GM12892 (cell line): ENCODE measurements at regions not wholly inside any gene's neighbourhood (a gene's known extent, or its start where the extent isn't known, plus 50 kb on each side); places are given as distances from the start of the nearest gene placed in this dataset.
"Not testable (repeated sequence)": the region's sequence is repeated elsewhere in the genome, so short reads cannot be mapped to it uniquely, and the experiment has no call there.

Source experiments
- POLR2A ChIP-seq: IDR thresholded peaks from 2 replicates; pipeline ENCODE4 v1.6.1; 2011; ENCODE audit warnings: low read depth, low read length, control low read depth
- TAF1 ChIP-seq: IDR thresholded peaks from 2 replicates; pipeline ENCODE4 v1.6.1; 2011; ENCODE audit warnings: low read depth, mild to moderate bottlenecking, control low read depth, low read length, borderline replicate concordance

DNA sequence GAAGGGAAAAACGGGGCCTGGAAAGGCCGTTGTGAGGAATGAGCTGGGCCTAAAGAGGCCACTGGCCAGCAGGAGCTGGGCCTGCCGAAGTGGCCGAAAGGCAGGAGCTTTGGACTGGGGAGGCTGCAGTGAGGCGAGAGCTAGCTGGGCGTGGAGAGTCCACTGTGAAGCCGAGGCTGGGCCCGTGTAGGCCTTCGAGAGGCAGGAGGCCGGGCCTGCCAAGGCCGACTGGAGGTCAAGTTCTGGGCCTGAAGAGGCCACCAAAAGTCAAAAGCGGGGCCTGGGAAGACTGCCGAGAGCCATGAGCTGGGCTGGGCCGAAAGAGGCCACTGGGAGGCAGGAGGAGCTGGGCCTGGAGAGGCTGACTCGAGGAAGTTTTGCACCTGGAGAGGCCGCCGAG lies 69.6 kb upstream of the COBL start:
- TF ChIP-seq TAF1, POLR2A: not testable (repeated sequence)
